ENCODE measurements at regions not wholly inside any gene's neighbourhood (a gene's known extent, or its start where the extent isn't known, plus 50 kb on each side); places are given as distances from the start of the nearest gene placed in this dataset.

- Histone ChIP-seq H3K9me2 (replicated peaks; ENCODE audit: insufficient read depth) (no peaks in the 10 kb centered on the region), H3K4me1 (ENCODE audit: insufficient read depth) (peaks cover 9% of the 10 kb centered on the region), H3K79me2 (no peaks in the 10 kb centered on the region), H3K36me3 (replicated peaks; ENCODE audit: insufficient read depth, low read depth) (no peaks in the 10 kb centered on the region), H3K27ac (no peak overlapping the region), H3K4me3 (no peak overlapping the region), H3K9me3 (ENCODE audit: low read depth) (no peaks in the 10 kb centered on the region), H2AFZ (no peak overlapping the region), H4K20me1 (ENCODE audit: insufficient read depth, poor library complexity, severe bottlenecking) (no peaks in the 10 kb centered on the region), H3K27me3 (no peaks in the 10 kb centered on the region), H3K4me2 (peak overlapping the region; percentile 57)
- no peak for DNase-seq (ENCODE audit: low spot score)
- TF ChIP-seq EZH2 (IDR thresholded peaks at IDR 0.05; ENCODE audit: borderline replicate concordance): no peak
- TF ChIP-seq EZH2phosphoT487 (IDR thresholded peaks at IDR 0.05; ENCODE audit: low read depth, severe bottlenecking, unreplicated experiment): no peak
- no peak for TF ChIP-seq CTCF (IDR thresholded peaks at IDR 0.05; ENCODE audit: poor library complexity)
- WGBS (ENCODE audit: low lambda C conversion rate, missing lambda C conversion rate): 32% methylated on average over 8 of the region's 8 CpGs
Measured at GRCh38 chr12:24230061-24230701, 280.7 kb upstream of the SOX5 start.

DNA sequence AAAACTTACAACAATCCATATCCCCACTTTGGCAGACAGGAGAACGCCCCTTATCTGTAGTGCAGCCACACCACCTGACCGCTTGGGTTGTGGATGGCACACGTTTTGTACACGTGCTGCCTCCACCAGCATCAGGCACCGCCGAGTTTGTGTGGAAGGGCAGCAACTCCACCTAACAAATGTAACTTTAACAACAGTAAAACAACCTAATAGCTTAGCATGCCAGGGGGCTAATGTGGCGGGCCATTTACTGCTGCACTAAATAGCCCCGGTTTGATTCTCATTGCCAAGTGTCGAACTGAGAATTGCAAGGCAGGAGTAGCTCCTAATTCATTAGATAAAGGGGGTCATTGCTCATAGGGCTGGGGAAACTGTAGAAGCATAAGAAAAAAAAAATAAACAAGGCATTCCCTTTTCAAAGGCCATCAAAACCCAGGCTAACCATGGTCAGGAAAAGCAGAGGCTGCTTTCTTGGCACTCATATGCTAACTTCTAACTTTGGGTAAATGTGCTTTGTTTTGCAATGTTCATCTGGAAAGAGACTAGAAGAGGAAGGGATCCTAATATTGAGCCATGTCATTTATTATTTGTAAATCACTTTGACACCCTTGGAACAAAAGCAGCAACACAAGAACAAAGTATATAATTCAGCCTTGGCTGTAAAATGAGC is 279.7 kb upstream of the SOX5 start:
- no peak overlapping the region for H3K27ac ChIP-seq
- no peaks in the 10 kb centered on the region for H3K9me2 ChIP-seq (replicated peaks; ENCODE audit: insufficient read depth)
- no peak for TF ChIP-seq CTCF (IDR thresholded peaks at IDR 0.05; ENCODE audit: poor library complexity)
- no peak for TF ChIP-seq EZH2 (IDR thresholded peaks at IDR 0.05; ENCODE audit: borderline replicate concordance)
- no peak for TF ChIP-seq EZH2phosphoT487 (IDR thresholded peaks at IDR 0.05; ENCODE audit: low read depth, severe bottlenecking, unreplicated experiment)
- H3K79me2 ChIP-seq: no peaks in the 10 kb centered on the region
- no peak for DNase-seq (ENCODE audit: low spot score)
- no peak overlapping the region for H3K4me3 ChIP-seq
- 82% methylated on average over 9 of the region's 9 CpGs for WGBS (ENCODE audit: low lambda C conversion rate, missing lambda C conversion rate)
- no peaks in the 10 kb centered on the region for H3K27me3 ChIP-seq
- peaks cover 9% of the 10 kb centered on the region for H3K4me1 ChIP-seq (ENCODE audit: insufficient read depth)
- H4K20me1 ChIP-seq (ENCODE audit: insufficient read depth, poor library complexity, severe bottlenecking): no peaks in the 10 kb centered on the region
- no peak overlapping the region for H3K4me2 ChIP-seq
- H3K9me3 ChIP-seq (ENCODE audit: low read depth): no peaks in the 10 kb centered on the region
- no peak overlapping the region for H2AFZ ChIP-seq
- H3K36me3 ChIP-seq (replicated peaks; ENCODE audit: insufficient read depth, low read depth): no peaks in the 10 kb centered on the region

DNA sequence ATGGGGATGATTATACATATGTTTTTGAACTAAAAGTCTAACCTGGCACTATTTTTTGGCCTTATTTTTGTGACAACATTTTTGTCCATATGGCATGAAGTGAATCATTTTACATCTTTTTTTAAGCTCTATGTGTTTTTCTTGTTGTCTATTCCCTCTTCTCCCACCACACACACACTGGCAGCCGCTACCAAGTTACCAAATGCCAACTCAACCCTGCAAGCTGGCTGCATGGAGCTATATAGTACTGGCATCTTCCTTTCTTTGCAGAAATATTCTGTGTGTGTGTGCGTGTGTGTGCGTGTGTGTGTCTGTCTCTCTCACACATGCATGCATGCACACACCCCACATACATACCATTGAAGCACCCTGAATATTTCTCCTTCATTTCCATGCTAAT is 278.9 kb upstream of the SOX5 start:
- Histone ChIP-seq H3K27ac (no peak overlapping the region), H3K9me2 (replicated peaks; ENCODE audit: insufficient read depth) (no peaks in the 10 kb centered on the region), H3K36me3 (replicated peaks; ENCODE audit: insufficient read depth, low read depth) (no peaks in the 10 kb centered on the region), H3K4me3 (no peak overlapping the region), H3K79me2 (no peaks in the 10 kb centered on the region), H3K27me3 (no peaks in the 10 kb centered on the region), H2AFZ (no peak overlapping the region), H3K9me3 (ENCODE audit: low read depth) (no peaks in the 10 kb centered on the region), H3K4me1 (ENCODE audit: insufficient read depth) (peaks cover 9% of the 10 kb centered on the region), H3K4me2 (no peak overlapping the region), H4K20me1 (ENCODE audit: insufficient read depth, poor library complexity, severe bottlenecking) (no peaks in the 10 kb centered on the region)
- no peak for TF ChIP-seq CTCF (IDR thresholded peaks at IDR 0.05; ENCODE audit: poor library complexity)
- TF ChIP-seq EZH2phosphoT487 (IDR thresholded peaks at IDR 0.05; ENCODE audit: low read depth, severe bottlenecking, unreplicated experiment): no peak
- no peak for TF ChIP-seq EZH2 (IDR thresholded peaks at IDR 0.05; ENCODE audit: borderline replicate concordance)
- WGBS (ENCODE audit: low lambda C conversion rate, missing lambda C conversion rate): 96% methylated on average over 3 of the region's 3 CpGs
- no peak for DNase-seq (ENCODE audit: low spot score)
